Osteocyte (in vitro differentiated cells): ENCODE measurements at regions not wholly inside any gene's neighbourhood (a gene's known extent, or its start where the extent isn't known, plus 50 kb on each side); places are given as distances from the start of the nearest gene placed in this dataset.
"Not testable (repeated sequence)": the region's sequence is repeated elsewhere in the genome, so short reads cannot be mapped to it uniquely, and the experiment has no call there.

ENCODE experiments used
- DNase-seq: peaks from one replicate; pipeline ENCODE4 v3.0.0; 2021; ENCODE audit warnings: mixed read lengths; ENCODE audit not compliant: unreplicated experiment; ENCODE audit errors: extremely low spot score
- H3K27ac Mint-ChIP-seq: one replicate; pipeline ENCODE4 v1.8.0; 2021; ENCODE audit warnings: mild to moderate bottlenecking, mixed read lengths; ENCODE audit not compliant: unreplicated experiment
- H3K27me3 Mint-ChIP-seq: one replicate; pipeline ENCODE4 v1.8.0; 2021; ENCODE audit warnings: mixed read lengths; ENCODE audit not compliant: unreplicated experiment
- H3K36me3 Mint-ChIP-seq: one replicate; pipeline ENCODE4 v1.8.0; 2021; ENCODE audit warnings: mixed read lengths; ENCODE audit not compliant: unreplicated experiment
- H3K4me1 Mint-ChIP-seq: one replicate; pipeline ENCODE4 v1.8.0; 2021; ENCODE audit warnings: mixed read lengths; ENCODE audit not compliant: unreplicated experiment
- H3K4me3 Mint-ChIP-seq: one replicate; pipeline ENCODE4 v1.8.0; 2021; ENCODE audit warnings: mild to moderate bottlenecking, moderate library complexity, mixed read lengths; ENCODE audit not compliant: unreplicated experiment
- H3K9me3 Mint-ChIP-seq: one replicate; pipeline ENCODE4 v1.8.0; 2021; ENCODE audit warnings: mixed read lengths; ENCODE audit not compliant: unreplicated experiment
- CTCF ChIP-seq: fragments of 200-600 bp; sonication (generic); IDR thresholded peaks from 2 replicates; pipeline ENCODE4 v1.5.0; 2021; ENCODE audit warnings: antibody characterized with exemption, mild to moderate bottlenecking, moderate library complexity

GRCh38 chr13:59277106-59277505 is 886.6 kb downstream of the DIAPH3 start:
- no peaks in the 10 kb centered on the region for H3K27me3 Mint-ChIP-seq
- H3K36me3 Mint-ChIP-seq, result no peaks in the 10 kb centered on the region
- TF ChIP-seq CTCF, result no peak
- no peaks in the 10 kb centered on the region for H3K9me3 Mint-ChIP-seq
- H3K4me3 Mint-ChIP-seq, result no peak overlapping the region
- no peak for DNase-seq
- H3K4me1 Mint-ChIP-seq, result peaks cover 4% of the 10 kb centered on the region
- no peak overlapping the region for H3K27ac Mint-ChIP-seq

GRCh38 chr13:59279028-59279427 is 884.7 kb downstream of the DIAPH3 start:
- peaks cover under 1% of the 10 kb centered on the region for H3K27me3 Mint-ChIP-seq
- H3K4me1 Mint-ChIP-seq, result peaks cover 4% of the 10 kb centered on the region

GRCh38 chr13:59279576-59279975 is 884.2 kb downstream of the DIAPH3 start:
- TF ChIP-seq CTCF, result no peak
- Mint-ChIP-seq H3K27ac (no peak overlapping the region), H3K9me3 (no peaks in the 10 kb centered on the region), H3K4me3 (no peak overlapping the region), H3K36me3 (no peaks in the 10 kb centered on the region), H3K27me3 (peaks cover 2% of the 10 kb centered on the region), H3K4me1 (peaks cover 4% of the 10 kb centered on the region)
- no peak for DNase-seq

More at GRCh38 chr13:59279028-59279427, 884.7 kb downstream of the DIAPH3 start:
- Mint-ChIP-seq H3K4me3 (no peak overlapping the region), H3K36me3 (no peaks in the 10 kb centered on the region), H3K9me3 (no peaks in the 10 kb centered on the region), H3K27ac (no peak overlapping the region)
- no peak for TF ChIP-seq CTCF
- no peak for DNase-seq

GRCh38 chr13:59280297-59280696 is 883.4 kb downstream of the DIAPH3 start:
- no peak for TF ChIP-seq CTCF
- Mint-ChIP-seq H3K36me3 (no peaks in the 10 kb centered on the region), H3K4me1 (peaks cover 2% of the 10 kb centered on the region), H3K27me3 (peaks cover 2% of the 10 kb centered on the region), H3K4me3 (no peak overlapping the region), H3K9me3 (no peaks in the 10 kb centered on the region), H3K27ac (no peak overlapping the region)
- DNase-seq, result no peak

- no peaks in the 10 kb centered on the region for H3K36me3 Mint-ChIP-seq
- no peak for TF ChIP-seq CTCF
- no peaks in the 10 kb centered on the region for H3K9me3 Mint-ChIP-seq
- H3K27ac Mint-ChIP-seq, result no peak overlapping the region
- H3K4me3 Mint-ChIP-seq, result no peak overlapping the region
- H3K27me3 Mint-ChIP-seq, result peaks cover 2% of the 10 kb centered on the region
- no peak for DNase-seq
- no peaks in the 10 kb centered on the region for H3K4me1 Mint-ChIP-seq
These were observed 882.3 kb downstream of the DIAPH3 start for GRCh38 chr13:59281453-59281852.

GRCh38 chr13:59292240-59292639 is 871.5 kb downstream of the DIAPH3 start:
- DNase-seq, result not testable (repeated sequence)

More at GRCh38 chr13:59292240-59292639, 871.5 kb downstream of the DIAPH3 start:
- not testable (repeated sequence) for H3K27ac Mint-ChIP-seq, H3K4me3 Mint-ChIP-seq, H3K36me3 Mint-ChIP-seq, H3K4me1 Mint-ChIP-seq, H3K27me3 Mint-ChIP-seq
- H3K9me3 Mint-ChIP-seq, result peaks cover 19% of the 10 kb centered on the region
